B cell (primary cell): ENCODE measurements at regions not wholly inside any gene's neighbourhood (a gene's known extent, or its start where the extent isn't known, plus 50 kb on each side); places are given as distances from the start of the nearest gene placed in this dataset.

ENCODE experiments used
- ATAC-seq: fragments of 200-7000 bp; cut with Tn5 transposase; one replicate; pipeline ENCODE4 v1.10.0; 2021; ENCODE audit warnings: low read depth, mild to moderate bottlenecking, moderate number of reproducible peaks, moderate library complexity
- CTCF ChIA-PET: fragments of 350-600 bp; sonication (Branson Sonifier 250); formaldehyde crosslinking; loops from one replicate; lab custom pipeline; 2021; ENCODE audit warnings: antibody characterized with exemption, inconsistent platforms; lab: Charles Lee
- POLR2A ChIA-PET: fragments of 350-600 bp; sonication (Branson Sonifier 250); formaldehyde crosslinking; loops from one replicate; lab custom pipeline; 2021; ENCODE audit warnings: antibody characterized with exemption; lab: Charles Lee
- DNase-seq: peaks from one replicate; pipeline ENCODE4 v3.0.0; 2013
- H2AFZ ChIP-seq: 2 replicates; pipeline ENCODE4 v1.6.1; 2012; ENCODE audit warnings: mild to moderate bottlenecking, low read depth, low read length; ENCODE audit not compliant: insufficient read depth, poor library complexity, severe bottlenecking
- H3K27ac ChIP-seq, 2 donors: 1 replicate in 1 of 2; 2 replicates in 1 of 2; pipeline ENCODE4 v1.5.1; 2012 to 2013; ENCODE audit warnings: low read length in 2 of 2, mild to moderate bottlenecking in 2 of 2, moderate library complexity in 1 of 2
- H3K27me3 ChIP-seq, 4 experiments: fragments of 200-600 bp in 1 of 4; sonication (generic) in 1 of 4; replicated peaks in 1 of 4; 1 replicate in 2 of 4; 2 replicates in 2 of 4; pipeline versions ENCODE4 v1.6.1 to v1.7.0; 2013 to 2016; ENCODE audit warnings: low read length in 3 of 4, mild to moderate bottlenecking in 2 of 4, mixed read lengths in 1 of 4, moderate library complexity in 1 of 4; ENCODE audit not compliant: insufficient read depth in 4 of 4, control insufficient read depth in 3 of 4; ENCODE audit errors: control extremely low read depth in 1 of 4
- H3K36me3 ChIP-seq, 2 experiments: replicated peaks in 1 of 2; 1 replicate in 1 of 2; 2 replicates in 1 of 2; pipeline versions ENCODE4 v1.6.1 to v1.7.1; 2013; ENCODE audit warnings: low read length in 1 of 2; ENCODE audit not compliant: insufficient read depth in 2 of 2, control insufficient read depth in 1 of 2; ENCODE audit errors: control extremely low read depth in 1 of 2, extremely low read depth in 1 of 2
- H3K4me1 ChIP-seq, 2 donors: fragments of 200-600 bp in 1 of 2; sonication (generic) in 1 of 2; 1 replicate in 1 of 2; 2 replicates in 1 of 2; pipeline versions ENCODE4 v1.5.1 to v1.6.1; 2013 to 2017; ENCODE audit warnings: low read length in 2 of 2; ENCODE audit not compliant: control insufficient read depth in 2 of 2, insufficient read depth in 2 of 2
- H3K4me2 ChIP-seq: replicated peaks from 2 replicates; pipeline ENCODE3; 2012; ENCODE audit warnings: mild to moderate bottlenecking, low read depth, low read length; ENCODE audit not compliant: poor library complexity, severe bottlenecking
- H3K4me3 ChIP-seq, 5 experiments: fragments of 200-600 bp in 1 of 5; sonication (generic) in 1 of 5; 1 replicate in 3 of 5; 2 replicates in 2 of 5; pipeline versions ENCODE4 v1.5.1 to v1.7.0; 2011 to 2016; ENCODE audit warnings: low read length in 4 of 5, mild to moderate bottlenecking in 4 of 5, low read depth in 2 of 5, control low read depth in 1 of 5, moderate library complexity in 1 of 5; ENCODE audit not compliant: insufficient read depth in 1 of 5; ENCODE audit errors: control extremely low read depth in 1 of 5, extremely low read depth in 1 of 5
- H3K79me2 ChIP-seq: fragments of 200-600 bp; sonication (generic); one replicate; pipeline ENCODE4 v1.6.0; 2016; ENCODE audit warnings: low read length; ENCODE audit not compliant: control insufficient read depth, insufficient read depth
- H3K9ac ChIP-seq: fragments of 200-600 bp; sonication (generic); 2 replicates; pipeline ENCODE4 v1.6.1; 2017; ENCODE audit warnings: mild to moderate bottlenecking, low read length, moderate library complexity
- H3K9me3 ChIP-seq, 3 donors: one replicate each; pipeline versions ENCODE4 v1.6.1 to v1.7.1; 2013; ENCODE audit warnings: low read length in 2 of 3; ENCODE audit not compliant: control insufficient read depth in 2 of 3, insufficient read depth in 1 of 3; ENCODE audit errors: control extremely low read depth in 1 of 3
- H4K20me1 ChIP-seq: 2 replicates; pipeline ENCODE4 v1.6.0; 2012; ENCODE audit warnings: mild to moderate bottlenecking, low read length; ENCODE audit not compliant: insufficient read depth, control insufficient read depth, poor library complexity, severe bottlenecking
- H3K27ac Mint-ChIP-seq: one replicate; pipeline ENCODE4 v1.8.0; 2021; ENCODE audit warnings: mixed read lengths
- H3K27me3 Mint-ChIP-seq: one replicate; pipeline ENCODE4 v1.8.0; 2021; ENCODE audit warnings: mixed read lengths
- H3K4me1 Mint-ChIP-seq: one replicate; pipeline ENCODE4 v1.8.0; 2021; ENCODE audit warnings: mixed read lengths
- H3K4me3 Mint-ChIP-seq: one replicate; pipeline ENCODE4 v1.8.0; 2021; ENCODE audit warnings: mixed read lengths
- H3K9me3 Mint-ChIP-seq: one replicate; pipeline ENCODE4 v1.8.0; 2022; ENCODE audit warnings: mixed read lengths; ENCODE audit not compliant: insufficient read depth
- EZH2 ChIP-seq: IDR thresholded peaks from 2 replicates; pipeline ENCODE4 v1.6.1; 2012; ENCODE audit warnings: borderline replicate concordance, low read depth, mild to moderate bottlenecking, moderate library complexity, low read length; ENCODE audit not compliant: insufficient read depth, poor library complexity, severe bottlenecking
- WGBS: methylation state at CpG from one replicate; pipeline ENCODE4 v1.1.5; 2013; ENCODE audit warnings: missing lambda C conversion rate; ENCODE audit not compliant: insufficient coverage; 5-methylcytosine and 5-hydroxymethylcytosine counted together
- intact Hi-C: fragments of 100-400 bp; cut with micrococcal nuclease; formaldehyde crosslinking; loops from one replicate; pipeline ENCODE4 v1.10.0; 2022
- TF ChIP-seq, protein P1 (sequence below): fragments of 200-600 bp; IDR thresholded peaks from one replicate; pipeline ENCODE4 v1.8.0; 2022; ENCODE audit warnings: antibody characterized with exemption, mild to moderate bottlenecking

DNA sequence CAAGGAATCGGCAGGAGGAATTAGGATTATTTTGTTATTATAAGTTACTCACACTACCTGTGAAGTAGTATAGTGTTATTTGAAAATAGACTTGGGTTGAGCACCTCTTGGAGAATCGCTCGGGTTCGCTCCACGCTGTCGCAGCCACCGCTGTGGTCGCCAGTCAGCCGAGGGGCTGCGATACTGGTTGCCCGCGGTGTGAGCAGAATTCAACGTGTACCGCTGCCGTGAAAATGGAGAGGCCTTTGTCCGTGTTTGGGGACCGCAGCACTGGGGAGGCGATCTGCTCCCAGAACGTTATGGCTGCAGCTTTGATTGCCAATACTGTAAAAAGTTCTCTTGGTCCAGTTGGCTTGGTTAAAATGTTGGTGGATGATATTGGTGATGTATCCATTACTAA is 117.2 kb downstream of the C7orf25 start:
- ChIA-PET CTCF (no interaction called here), POLR2A (no interaction called here)
- Histone ChIP-seq H3K9ac (no peak overlapping the region), H2AFZ (no peak overlapping the region), H3K4me3 (no peak overlapping the region), H3K4me1 (no peaks in the 10 kb centered on the region), H4K20me1 (no peaks in the 10 kb centered on the region), H3K27me3 (no peaks in the 10 kb centered on the region), H3K4me2 (no peak overlapping the region), H3K27ac (no peak overlapping the region), H3K9me3 (no peaks in the 10 kb centered on the region), H3K79me2 (no peaks in the 10 kb centered on the region), H3K36me3 (no peaks in the 10 kb centered on the region)
- DNase-seq (no peak), ATAC-seq (no peak)
- peaks cover 20% of the 10 kb centered on the region for H3K27me3 Mint-ChIP-seq
- no peak overlapping the region for H3K4me3 Mint-ChIP-seq
- intact Hi-C loops = no loop called here
- WGBS = 98% methylated on average over 18 of the region's 19 CpGs
- peaks cover 2% of the 10 kb centered on the region for H3K9me3 Mint-ChIP-seq
- TF ChIP-seq EZH2 = no peak
- TF ChIP-seq, protein P1, sequence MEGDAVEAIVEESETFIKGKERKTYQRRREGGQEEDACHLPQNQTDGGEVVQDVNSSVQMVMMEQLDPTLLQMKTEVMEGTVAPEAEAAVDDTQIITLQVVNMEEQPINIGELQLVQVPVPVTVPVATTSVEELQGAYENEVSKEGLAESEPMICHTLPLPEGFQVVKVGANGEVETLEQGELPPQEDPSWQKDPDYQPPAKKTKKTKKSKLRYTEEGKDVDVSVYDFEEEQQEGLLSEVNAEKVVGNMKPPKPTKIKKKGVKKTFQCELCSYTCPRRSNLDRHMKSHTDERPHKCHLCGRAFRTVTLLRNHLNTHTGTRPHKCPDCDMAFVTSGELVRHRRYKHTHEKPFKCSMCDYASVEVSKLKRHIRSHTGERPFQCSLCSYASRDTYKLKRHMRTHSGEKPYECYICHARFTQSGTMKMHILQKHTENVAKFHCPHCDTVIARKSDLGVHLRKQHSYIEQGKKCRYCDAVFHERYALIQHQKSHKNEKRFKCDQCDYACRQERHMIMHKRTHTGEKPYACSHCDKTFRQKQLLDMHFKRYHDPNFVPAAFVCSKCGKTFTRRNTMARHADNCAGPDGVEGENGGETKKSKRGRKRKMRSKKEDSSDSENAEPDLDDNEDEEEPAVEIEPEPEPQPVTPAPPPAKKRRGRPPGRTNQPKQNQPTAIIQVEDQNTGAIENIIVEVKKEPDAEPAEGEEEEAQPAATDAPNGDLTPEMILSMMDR = no peak
- H3K4me1 Mint-ChIP-seq = no peaks in the 10 kb centered on the region
- no peak overlapping the region for H3K27ac Mint-ChIP-seq

DNA sequence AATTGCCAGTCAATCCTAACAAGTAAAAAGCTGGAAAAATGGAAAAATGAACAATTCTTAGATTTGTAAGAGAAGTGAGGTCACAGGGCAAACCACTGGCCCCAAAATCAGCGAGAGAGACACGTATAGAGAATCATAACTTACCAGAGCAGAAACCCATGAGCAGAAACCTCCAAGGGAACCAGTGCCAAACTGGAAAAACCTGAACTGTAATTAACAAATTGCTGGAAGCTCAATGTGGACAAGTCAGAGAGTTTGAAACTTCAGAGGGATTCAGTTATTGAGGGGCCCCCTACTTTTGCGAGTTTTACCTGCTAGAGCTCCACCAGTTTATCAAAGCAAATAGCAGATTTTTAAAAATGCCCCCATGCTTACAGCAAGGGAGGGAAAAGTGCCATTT is 119.0 kb downstream of the C7orf25 start:
- Histone ChIP-seq H3K9me3 (no peaks in the 10 kb centered on the region), H3K36me3 (no peaks in the 10 kb centered on the region), H3K4me3 (no peak overlapping the region), H3K4me2 (no peak overlapping the region), H4K20me1 (no peaks in the 10 kb centered on the region), H3K27ac (no peak overlapping the region), H2AFZ (no peak overlapping the region), H3K9ac (no peak overlapping the region), H3K4me1 (no peaks in the 10 kb centered on the region), H3K79me2 (no peaks in the 10 kb centered on the region), H3K27me3 (no peaks in the 10 kb centered on the region)
- DNase-seq (no peak), ATAC-seq (no peak)
- Mint-ChIP-seq H3K4me3 (no peak overlapping the region), H3K4me1 (no peaks in the 10 kb centered on the region), H3K27me3 (peaks cover 15% of the 10 kb centered on the region), H3K27ac (no peak overlapping the region), H3K9me3 (no peaks in the 10 kb centered on the region)
- WGBS = 100% methylated on average over 2 of the region's 3 CpGs
- no peak for TF ChIP-seq EZH2
- TF ChIP-seq, protein P1 = no peak
- ChIA-PET POLR2A (no interaction called here), CTCF (no interaction called here)
- intact Hi-C loops = no loop called here
